ENCODE measurements at regions not wholly inside any gene's neighbourhood (a gene's known extent, or its start where the extent isn't known, plus 50 kb on each side); places are given as distances from the start of the nearest gene placed in this dataset.

DNA sequence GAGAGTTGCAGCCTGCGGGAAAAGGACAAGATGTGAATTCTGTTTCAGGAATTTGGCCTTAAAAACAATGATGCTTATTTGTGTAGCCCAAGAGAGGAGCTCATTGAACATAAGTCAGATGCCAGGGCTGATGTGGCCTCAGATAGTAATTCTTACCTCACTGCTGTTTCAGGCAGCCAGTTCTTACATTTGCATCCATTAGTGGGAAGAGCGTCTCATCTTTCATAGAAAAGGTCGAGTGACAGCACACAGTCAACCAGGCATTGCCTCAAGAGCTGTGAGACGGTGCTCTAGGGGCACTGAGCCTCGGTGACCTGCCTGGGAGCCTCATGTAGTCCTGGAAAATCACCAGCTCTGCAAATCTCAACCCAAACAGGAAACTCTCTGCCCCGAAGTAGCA, 174.9 kb upstream of the FRG1 start:
- TF ChIP-seq, protein P1, sequence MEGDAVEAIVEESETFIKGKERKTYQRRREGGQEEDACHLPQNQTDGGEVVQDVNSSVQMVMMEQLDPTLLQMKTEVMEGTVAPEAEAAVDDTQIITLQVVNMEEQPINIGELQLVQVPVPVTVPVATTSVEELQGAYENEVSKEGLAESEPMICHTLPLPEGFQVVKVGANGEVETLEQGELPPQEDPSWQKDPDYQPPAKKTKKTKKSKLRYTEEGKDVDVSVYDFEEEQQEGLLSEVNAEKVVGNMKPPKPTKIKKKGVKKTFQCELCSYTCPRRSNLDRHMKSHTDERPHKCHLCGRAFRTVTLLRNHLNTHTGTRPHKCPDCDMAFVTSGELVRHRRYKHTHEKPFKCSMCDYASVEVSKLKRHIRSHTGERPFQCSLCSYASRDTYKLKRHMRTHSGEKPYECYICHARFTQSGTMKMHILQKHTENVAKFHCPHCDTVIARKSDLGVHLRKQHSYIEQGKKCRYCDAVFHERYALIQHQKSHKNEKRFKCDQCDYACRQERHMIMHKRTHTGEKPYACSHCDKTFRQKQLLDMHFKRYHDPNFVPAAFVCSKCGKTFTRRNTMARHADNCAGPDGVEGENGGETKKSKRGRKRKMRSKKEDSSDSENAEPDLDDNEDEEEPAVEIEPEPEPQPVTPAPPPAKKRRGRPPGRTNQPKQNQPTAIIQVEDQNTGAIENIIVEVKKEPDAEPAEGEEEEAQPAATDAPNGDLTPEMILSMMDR (IDR thresholded peaks at IDR 0.05; ENCODE audit: low read length), result no peak
- TF ChIP-seq EZH2 (optimal IDR thresholded peaks at IDR 0.05; ENCODE audit: low read depth, low read length) (no peak), EZH2phosphoT487 (IDR thresholded peaks at IDR 0.05; ENCODE audit: low read length) (no peak)
